A549 (cell line): ENCODE measurements at regions not wholly inside any gene's neighbourhood (a gene's known extent, or its start where the extent isn't known, plus 50 kb on each side); places are given as distances from the start of the nearest gene placed in this dataset.

Experiments
- CTCF ChIP-seq: fragments of >200 bp; sonication (Bioruptor Twin); formaldehyde crosslinking; IDR thresholded peaks from 3 replicates; pipeline ENCODE4 v1.5.1; 2016
- E2F6 ChIP-seq: IDR thresholded peaks from 2 replicates; pipeline ENCODE4 v1.6.1; 2012; ENCODE audit warnings: low read depth, borderline replicate concordance
- HOXA7 ChIP-seq: fragments of 250-450 bp; sonication (Bioruptor Pico); IDR thresholded peaks from 2 replicates; pipeline ENCODE4 v1.5.0; 2020; ENCODE audit warnings: mild to moderate bottlenecking, moderate library complexity
- JUN ChIP-seq, 2 experiments: fragments of >200 bp; sonication (Bioruptor Twin); formaldehyde crosslinking; IDR thresholded peaks; 2 replicates in 1 of 2; 3 replicates in 1 of 2; pipeline ENCODE4 v1.6.1; 2016 to 2017
- JUNB ChIP-seq: fragments of >200 bp; sonication (Bioruptor Twin); formaldehyde crosslinking; IDR thresholded peaks from 2 replicates; pipeline ENCODE4 v1.6.1; 2016
- MAFK ChIP-seq: fragments of 450-650 bp; IDR thresholded peaks from 2 replicates; pipeline ENCODE4 v1.6.1; 2014; ENCODE audit not compliant: partially characterized antibody
- MAZ ChIP-seq: fragments of 150-350 bp; IDR thresholded peaks from 2 replicates; pipeline ENCODE4 v1.6.1; 2014; ENCODE audit warnings: antibody characterized with exemption, low read depth, low read length, borderline replicate concordance
- PHF8 ChIP-seq: fragments of 200-600 bp; sonication (generic); IDR thresholded peaks from 2 replicates; pipeline ENCODE4 v1.6.1; 2016; ENCODE audit warnings: low read depth, mild to moderate bottlenecking, antibody characterized with exemption, moderate library complexity, borderline replicate concordance
- POLR2A ChIP-seq: IDR thresholded peaks from 2 replicates; pipeline ENCODE4 v1.6.1; 2012; ENCODE audit warnings: mild to moderate bottlenecking, low read length
- REST ChIP-seq: fragments of 200-600 bp; sonication (generic); IDR thresholded peaks from 2 replicates; pipeline ENCODE4 v1.6.1; 2016; ENCODE audit warnings: antibody characterized with exemption, mild to moderate bottlenecking, moderate library complexity

GRCh38 chr5:143671021-143671420 is 140.9 kb upstream of the HMHB1 start:
- TF ChIP-seq E2F6 (no peak), HOXA7 (CRISPR knock-in tag) (no peak), PHF8 (no peak), REST (no peak), POLR2A (no peak), CTCF (no peak), MAZ (no peak), MAFK (no peak), JUNB (no peak), JUN (IDR thresholded peaks at IDR 0.05) (no peak)
